Transverse colon (tissue), 3 donors: ENCODE measurements at regions not wholly inside any gene's neighbourhood (a gene's known extent, or its start where the extent isn't known, plus 50 kb on each side); places are given as distances from the start of the nearest gene placed in this dataset.

ENCODE experiments used
- EP300 ChIP-seq: sonication (generic); formaldehyde crosslinking; IDR thresholded peaks from one replicate; pipeline ENCODE4 v1.6.1; 2017; ENCODE audit warnings: antibody characterized with exemption, low read depth
- POLR2A ChIP-seq: fragments of 450-650 bp; IDR thresholded peaks from one replicate; pipeline ENCODE4 v1.6.1; 2016; ENCODE audit warnings: antibody characterized with exemption, mild to moderate bottlenecking, moderate library complexity
- TF ChIP-seq, protein P1 (sequence below), 5 experiments: fragments of 200-600 bp in 3 of 5; fragments of 450-650 bp in 2 of 5; sonication (generic) in 3 of 5; IDR thresholded peaks; 1 replicate in 2 of 5; 2 replicates in 3 of 5; pipeline ENCODE4 v1.5.1; 2016 to 2017; ENCODE audit warnings: antibody characterized with exemption in 5 of 5, inconsistent platforms in 3 of 5, mild to moderate bottlenecking in 2 of 5, moderate library complexity in 1 of 5

DNA sequence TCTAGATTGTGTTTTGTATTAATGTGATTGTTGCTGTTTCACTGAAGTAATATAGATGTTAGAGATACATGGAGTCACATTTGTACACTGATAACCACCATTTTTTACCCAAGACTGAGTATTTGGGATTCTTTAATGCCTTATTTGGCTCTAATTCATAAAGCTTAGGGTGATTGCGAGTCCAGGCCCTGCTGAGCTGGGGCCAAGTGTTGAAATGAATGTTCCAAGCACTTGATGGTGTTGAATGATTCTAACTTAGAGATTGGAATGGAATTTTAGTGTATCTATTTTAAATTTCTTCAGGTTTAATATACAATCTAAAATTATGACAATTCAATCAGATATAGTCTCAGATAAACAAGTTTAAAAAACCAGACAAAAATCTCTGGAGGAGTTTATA is 329.4 kb upstream of the SLC35B3 start:
- no peak for TF ChIP-seq POLR2A
- TF ChIP-seq EP300 = no peak
- TF ChIP-seq, protein P1, sequence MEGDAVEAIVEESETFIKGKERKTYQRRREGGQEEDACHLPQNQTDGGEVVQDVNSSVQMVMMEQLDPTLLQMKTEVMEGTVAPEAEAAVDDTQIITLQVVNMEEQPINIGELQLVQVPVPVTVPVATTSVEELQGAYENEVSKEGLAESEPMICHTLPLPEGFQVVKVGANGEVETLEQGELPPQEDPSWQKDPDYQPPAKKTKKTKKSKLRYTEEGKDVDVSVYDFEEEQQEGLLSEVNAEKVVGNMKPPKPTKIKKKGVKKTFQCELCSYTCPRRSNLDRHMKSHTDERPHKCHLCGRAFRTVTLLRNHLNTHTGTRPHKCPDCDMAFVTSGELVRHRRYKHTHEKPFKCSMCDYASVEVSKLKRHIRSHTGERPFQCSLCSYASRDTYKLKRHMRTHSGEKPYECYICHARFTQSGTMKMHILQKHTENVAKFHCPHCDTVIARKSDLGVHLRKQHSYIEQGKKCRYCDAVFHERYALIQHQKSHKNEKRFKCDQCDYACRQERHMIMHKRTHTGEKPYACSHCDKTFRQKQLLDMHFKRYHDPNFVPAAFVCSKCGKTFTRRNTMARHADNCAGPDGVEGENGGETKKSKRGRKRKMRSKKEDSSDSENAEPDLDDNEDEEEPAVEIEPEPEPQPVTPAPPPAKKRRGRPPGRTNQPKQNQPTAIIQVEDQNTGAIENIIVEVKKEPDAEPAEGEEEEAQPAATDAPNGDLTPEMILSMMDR (IDR thresholded peaks at IDR 0.05) = no peak
